OCI-LY7 (cell line): ENCODE measurements at regions not wholly inside any gene's neighbourhood (a gene's known extent, or its start where the extent isn't known, plus 50 kb on each side); places are given as distances from the start of the nearest gene placed in this dataset.

Source experiments
- CTCF ChIP-seq: fragments of 200-600 bp; sonication (generic); conservative IDR thresholded peaks from 2 replicates; pipeline ENCODE4 v1.5.1; 2014; ENCODE audit warnings: mild to moderate bottlenecking, antibody characterized with exemption, low read length, moderate library complexity, mixed read lengths
- EZH2phosphoT487 ChIP-seq: fragments of 200-600 bp; sonication (generic); IDR thresholded peaks from 2 replicates; pipeline ENCODE4 v1.6.1; 2018; ENCODE audit warnings: low read depth, borderline replicate concordance, mild to moderate bottlenecking, mixed run types, antibody characterized with exemption, low read length, moderate library complexity, mixed read lengths

- TF ChIP-seq CTCF = 0 out of 2 replicates have a peak, but pooled peaks have one; percentile 28
- TF ChIP-seq EZH2phosphoT487 = no peak
Measured at GRCh38 chr5:61915646-61916045, 390.4 kb upstream of the KIF2A start.
